ENCODE measurements at regions not wholly inside any gene's neighbourhood (a gene's known extent, or its start where the extent isn't known, plus 50 kb on each side); places are given as distances from the start of the nearest gene placed in this dataset.

DNA sequence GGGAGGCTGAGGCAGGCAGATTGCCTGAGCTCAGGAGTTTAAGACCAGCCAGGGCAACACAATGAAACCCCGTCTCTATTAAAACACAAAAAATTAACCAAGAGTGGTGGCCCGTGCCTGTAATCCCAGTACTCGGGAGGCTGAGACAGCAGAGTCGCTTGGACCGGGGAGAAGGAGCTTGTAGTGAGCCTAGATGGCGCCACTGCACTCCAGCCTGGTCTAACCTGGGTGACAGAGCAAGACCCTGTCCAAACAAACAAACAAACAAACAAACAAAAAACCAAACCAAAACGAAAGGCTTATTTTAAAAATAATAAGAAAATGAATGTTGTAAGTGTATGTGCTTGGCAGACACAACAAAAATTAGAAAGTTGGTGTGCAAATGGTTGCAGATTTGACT is 536.3 kb upstream of the PTPRD start:
- Histone ChIP-seq H3K27ac (ENCODE audit: insufficient read depth, low read length) (no peak overlapping the region), H3K9me3 (ENCODE audit: control insufficient read depth, insufficient read depth, low read length) (no peaks in the 10 kb centered on the region), H3K4me1 (ENCODE audit: control insufficient read depth, insufficient read depth, low read length) (no peaks in the 10 kb centered on the region), H3K56ac (ENCODE audit: extremely low read depth, insufficient read depth, low read length) (no peak overlapping the region), H3K9ac (ENCODE audit: low read depth, low read length) (no peak overlapping the region), H3K23ac (ENCODE audit: low read depth, low read length) (no peak overlapping the region), H4K20me1 (ENCODE audit: insufficient read depth, low read length) (no peaks in the 10 kb centered on the region), H4K8ac (ENCODE audit: low read depth in 2 of 2, low read length in 2 of 2) (no peak overlapping the region), H4K91ac (ENCODE audit: insufficient read depth, low read depth, low read length) (no peak overlapping the region), H2AK9ac (replicated peaks; ENCODE audit: low read depth, low read length, poor library complexity) (no peak overlapping the region), H2BK120ac (ENCODE audit: low read depth, low read length) (no peak overlapping the region), H2BK20ac (ENCODE audit: low read depth, low read length) (no peak overlapping the region), H2AK5ac (ENCODE audit: low read depth, low read length) (no peak overlapping the region), H2BK15ac (ENCODE audit: low read depth, low read length) (no peak overlapping the region), H3K14ac (replicated peaks; ENCODE audit: low read depth, low read length) (no peak overlapping the region), H3K4me2 (ENCODE audit: low read depth, low read length) (no peak overlapping the region), H3K9me1 (ENCODE audit: insufficient read depth, low read length) (no peaks in the 10 kb centered on the region), H3K79me1 (ENCODE audit: low read depth in 1 of 2, low read length in 2 of 2) (no peaks in the 10 kb centered on the region), H4K5ac (ENCODE audit: low read depth, low read length) (no peak overlapping the region), H2BK5ac (ENCODE audit: low read depth, low read length, poor library complexity, severe bottlenecking) (no peak overlapping the region), H2AFZ (replicated peaks; ENCODE audit: low read length, poor library complexity) (no peak overlapping the region), H3K4me3 (ENCODE audit: insufficient read depth, low read depth, low read length) (no peak overlapping the region), H3K4ac (ENCODE audit: low read depth, low read length) (no peak overlapping the region), H3K18ac (ENCODE audit: low read depth, low read length) (no peak overlapping the region), H3K27me3 (ENCODE audit: control insufficient read depth, insufficient read depth, low read length) (no peaks in the 10 kb centered on the region), H3K36me3 (ENCODE audit: control insufficient read depth, insufficient read depth, low read length) (no peaks in the 10 kb centered on the region)
- no peak for ATAC-seq (ENCODE audit: low read depth)
- BruUV-seq (replicated peaks) = no TSS peak
- intact Hi-C loops (cut with micrococcal nuclease) = no loop called here
- TF ChIP-seq, protein P1, sequence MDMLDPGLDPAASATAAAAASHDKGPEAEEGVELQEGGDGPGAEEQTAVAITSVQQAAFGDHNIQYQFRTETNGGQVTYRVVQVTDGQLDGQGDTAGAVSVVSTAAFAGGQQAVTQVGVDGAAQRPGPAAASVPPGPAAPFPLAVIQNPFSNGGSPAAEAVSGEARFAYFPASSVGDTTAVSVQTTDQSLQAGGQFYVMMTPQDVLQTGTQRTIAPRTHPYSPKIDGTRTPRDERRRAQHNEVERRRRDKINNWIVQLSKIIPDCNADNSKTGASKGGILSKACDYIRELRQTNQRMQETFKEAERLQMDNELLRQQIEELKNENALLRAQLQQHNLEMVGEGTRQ (IDR thresholded peaks at IDR 0.05; ENCODE audit: low read depth, low read length) = no peak
- TF ChIP-seq MAZ (IDR thresholded peaks at IDR 0.05; ENCODE audit: borderline replicate concordance, low read depth, low read length) (no peak), SMC3 (IDR thresholded peaks at IDR 0.05; ENCODE audit: low read depth, low read length) (no peak), FOS (IDR thresholded peaks at IDR 0.05; ENCODE audit: low read depth, low read length) (no peak), RFX5 (IDR thresholded peaks at IDR 0.05; ENCODE audit: low read depth, low read length) (no peak), MAFK (IDR thresholded peaks at IDR 0.05; ENCODE audit: low read depth, low read length) (no peak), RAD21 (IDR thresholded peaks at IDR 0.05; ENCODE audit: low read length) (no peak), BHLHE40 (IDR thresholded peaks at IDR 0.05; ENCODE audit: low read depth, low read length) (no peak), RCOR1 (IDR thresholded peaks at IDR 0.05; ENCODE audit: insufficient replicate concordance, low read length) (no peak), CHD1 (IDR thresholded peaks at IDR 0.05; ENCODE audit: low read depth, low read length) (no peak), NFE2L2 (IDR thresholded peaks at IDR 0.05; ENCODE audit: low read depth, low read length) (no peak), MXI1 (IDR thresholded peaks at IDR 0.05; ENCODE audit: borderline replicate concordance, low read depth, low read length) (no peak), CEBPB (IDR thresholded peaks at IDR 0.05; ENCODE audit: low read depth, low read length) (no peak), POLR2A (IDR thresholded peaks at IDR 0.05; ENCODE audit: low read depth, low read length) (no peak)
- TF ChIP-seq, protein P2, sequence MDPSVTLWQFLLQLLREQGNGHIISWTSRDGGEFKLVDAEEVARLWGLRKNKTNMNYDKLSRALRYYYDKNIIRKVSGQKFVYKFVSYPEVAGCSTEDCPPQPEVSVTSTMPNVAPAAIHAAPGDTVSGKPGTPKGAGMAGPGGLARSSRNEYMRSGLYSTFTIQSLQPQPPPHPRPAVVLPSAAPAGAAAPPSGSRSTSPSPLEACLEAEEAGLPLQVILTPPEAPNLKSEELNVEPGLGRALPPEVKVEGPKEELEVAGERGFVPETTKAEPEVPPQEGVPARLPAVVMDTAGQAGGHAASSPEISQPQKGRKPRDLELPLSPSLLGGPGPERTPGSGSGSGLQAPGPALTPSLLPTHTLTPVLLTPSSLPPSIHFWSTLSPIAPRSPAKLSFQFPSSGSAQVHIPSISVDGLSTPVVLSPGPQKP (IDR thresholded peaks at IDR 0.05; ENCODE audit: borderline replicate concordance, low read depth, low read length) = no peak
- TF ChIP-seq, protein P3, sequence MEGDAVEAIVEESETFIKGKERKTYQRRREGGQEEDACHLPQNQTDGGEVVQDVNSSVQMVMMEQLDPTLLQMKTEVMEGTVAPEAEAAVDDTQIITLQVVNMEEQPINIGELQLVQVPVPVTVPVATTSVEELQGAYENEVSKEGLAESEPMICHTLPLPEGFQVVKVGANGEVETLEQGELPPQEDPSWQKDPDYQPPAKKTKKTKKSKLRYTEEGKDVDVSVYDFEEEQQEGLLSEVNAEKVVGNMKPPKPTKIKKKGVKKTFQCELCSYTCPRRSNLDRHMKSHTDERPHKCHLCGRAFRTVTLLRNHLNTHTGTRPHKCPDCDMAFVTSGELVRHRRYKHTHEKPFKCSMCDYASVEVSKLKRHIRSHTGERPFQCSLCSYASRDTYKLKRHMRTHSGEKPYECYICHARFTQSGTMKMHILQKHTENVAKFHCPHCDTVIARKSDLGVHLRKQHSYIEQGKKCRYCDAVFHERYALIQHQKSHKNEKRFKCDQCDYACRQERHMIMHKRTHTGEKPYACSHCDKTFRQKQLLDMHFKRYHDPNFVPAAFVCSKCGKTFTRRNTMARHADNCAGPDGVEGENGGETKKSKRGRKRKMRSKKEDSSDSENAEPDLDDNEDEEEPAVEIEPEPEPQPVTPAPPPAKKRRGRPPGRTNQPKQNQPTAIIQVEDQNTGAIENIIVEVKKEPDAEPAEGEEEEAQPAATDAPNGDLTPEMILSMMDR (conservative IDR thresholded peaks at IDR 0.05; ENCODE audit: low read depth, low read length) = no peak
- WGBS, 2 experiments (ENCODE audit: extremely low coverage in 2 of 2, insufficient read length in 1 of 2) = no CpG with 5 or more reads among the region's 7 CpGs
- in situ Hi-C loops (cut with MboI; ENCODE audit: low sequenced_read_pairs) = no loop called here
- dilution Hi-C loops (cut with HindIII; ENCODE audit: low sequenced_read_pairs, unreplicated experiment) = no loop called here
- ChIA-PET CTCF (no interaction called here), POLR2A (ENCODE audit: unreplicated experiment) (no interaction called here)
- DNase-seq = no peak

All from IMR-90 (cell line).